ENCODE measurements at regions not wholly inside any gene's neighbourhood (a gene's known extent, or its start where the extent isn't known, plus 50 kb on each side); places are given as distances from the start of the nearest gene placed in this dataset.

GRCh38 chr4:143089291-143089690, 95.4 kb upstream of the USP38 start:
- no peak for DNase-seq (ENCODE audit: extremely low read depth, low read depth)
- no peak for TF ChIP-seq CTCF (IDR thresholded peaks at IDR 0.05; ENCODE audit: low read depth, low read length)

- no peak for TF ChIP-seq CTCF (IDR thresholded peaks at IDR 0.05; ENCODE audit: low read depth, low read length)
- no peak for DNase-seq (ENCODE audit: extremely low read depth, low read depth)
Observed at GRCh38 chr4:143089847-143090246, 94.9 kb upstream of the USP38 start.

- no peak for DNase-seq (ENCODE audit: extremely low read depth, low read depth)
- TF ChIP-seq CTCF (IDR thresholded peaks at IDR 0.05; ENCODE audit: low read depth, low read length) = no peak
Observed at GRCh38 chr4:143091862-143092261, 92.9 kb upstream of the USP38 start.

- DNase-seq (ENCODE audit: extremely low read depth, low read depth) = no peak
- TF ChIP-seq CTCF (IDR thresholded peaks at IDR 0.05; ENCODE audit: low read depth, low read length) = no peak
Observed at GRCh38 chr4:143095447-143095846, 89.3 kb upstream of the USP38 start.

GRCh38 chr4:143097751-143098150, 87.0 kb upstream of the USP38 start:
- DNase-seq (ENCODE audit: extremely low read depth, low read depth) = no peak
- TF ChIP-seq CTCF (IDR thresholded peaks at IDR 0.05; ENCODE audit: low read depth, low read length) = no peak

- DNase-seq (ENCODE audit: extremely low read depth, low read depth) = no peak
- no peak for TF ChIP-seq CTCF (IDR thresholded peaks at IDR 0.05; ENCODE audit: low read depth, low read length)
Observed at GRCh38 chr4:143099693-143100092, 85.0 kb upstream of the USP38 start.

GRCh38 chr4:143109376-143109775, 75.3 kb upstream of the USP38 start:
- TF ChIP-seq CTCF (IDR thresholded peaks at IDR 0.05; ENCODE audit: low read depth, low read length) = no peak
- no peak for DNase-seq (ENCODE audit: extremely low read depth, low read depth)
